OCI-LY7 (cell line): ENCODE measurements at regions not wholly inside any gene's neighbourhood (a gene's known extent, or its start where the extent isn't known, plus 50 kb on each side); places are given as distances from the start of the nearest gene placed in this dataset.
"Not testable (repeated sequence)": the region's sequence is repeated elsewhere in the genome, so short reads cannot be mapped to it uniquely, and the experiment has no call there.

Experiments used
- BruUV-seq: library from RNA; stranded (reverse); fragments of 400-500 nt; replicated peaks from 2 replicates; lab custom pipeline; 2021; lab: Mats Ljungman, UMichigan
- CTCF ChIA-PET: fragments of 300-600 bp; sonication (Branson Sonifier 250); formaldehyde crosslinking; loops from one replicate; lab custom pipeline; 2022; ENCODE audit warnings: antibody characterized with exemption; ENCODE audit not compliant: unreplicated experiment; lab: Charles Lee
- POLR2A ChIA-PET: fragments of 300-600 bp; sonication (Branson Sonifier 250); formaldehyde crosslinking; loops from one replicate; lab custom pipeline; 2022; ENCODE audit warnings: antibody characterized with exemption; lab: Charles Lee
- DNase-seq: peaks from one replicate; pipeline ENCODE4 v3.0.0-alpha.2; 2015; ENCODE audit warnings: low spot score
- H2AFZ ChIP-seq: fragments of 200-600 bp; sonication (generic), shearing (Covaris generic); 2 replicates; pipeline ENCODE4 v1.6.1; 2014; ENCODE audit warnings: mild to moderate bottlenecking, antibody characterized with exemption, low read length, moderate library complexity
- H3K27ac ChIP-seq: fragments of 200-600 bp; sonication (generic); 2 replicates; pipeline ENCODE4 v1.5.1; 2014; ENCODE audit warnings: mixed run types, low read depth, mild to moderate bottlenecking, moderate library complexity, low read length, inconsistent platforms; ENCODE audit not compliant: poor library complexity, severe bottlenecking
- H3K36me3 ChIP-seq: fragments of 200-600 bp; sonication (generic); 2 replicates; pipeline ENCODE4 v1.6.1; 2014; ENCODE audit warnings: mild to moderate bottlenecking, antibody characterized with exemption, low read length, moderate library complexity, mixed read lengths; ENCODE audit not compliant: insufficient read depth
- H3K4me1 ChIP-seq: fragments of 200-600 bp; sonication (generic); 2 replicates; pipeline ENCODE4 v1.5.1; 2014; ENCODE audit warnings: mild to moderate bottlenecking, low read length; ENCODE audit not compliant: insufficient read depth, poor library complexity, severe bottlenecking
- H3K4me2 ChIP-seq: fragments of 200-600 bp; sonication (generic); 2 replicates; pipeline ENCODE4 v1.6.1; 2014; ENCODE audit warnings: mild to moderate bottlenecking, low read length
- H3K4me3 ChIP-seq: fragments of 200-600 bp; sonication (generic); 2 replicates; pipeline ENCODE4 v1.5.1; 2014; ENCODE audit warnings: mild to moderate bottlenecking, low read depth, low read length; ENCODE audit not compliant: poor library complexity, severe bottlenecking
- H3K79me2 ChIP-seq: fragments of 200-600 bp; sonication (generic); 2 replicates; pipeline ENCODE4 v1.6.1; 2016; ENCODE audit warnings: low read depth, mild to moderate bottlenecking, low read length, moderate library complexity, mixed read lengths; ENCODE audit not compliant: insufficient read depth
- H3K9me2 ChIP-seq: fragments of 200-600 bp; sonication (generic); 2 replicates; pipeline ENCODE4 v1.6.1; 2016; ENCODE audit warnings: mild to moderate bottlenecking, low read length, mixed read lengths; ENCODE audit not compliant: insufficient read depth
- H3K9me3 ChIP-seq: fragments of 200-600 bp; sonication (generic); 2 replicates; pipeline ENCODE4 v1.6.1; 2014; ENCODE audit warnings: mild to moderate bottlenecking, mixed run types, low read length, mixed read lengths
- H4K20me1 ChIP-seq: fragments of 200-600 bp; sonication (generic); 2 replicates; pipeline ENCODE4 v1.6.1; 2014; ENCODE audit warnings: mild to moderate bottlenecking, antibody characterized with exemption, low read length, moderate library complexity, mixed read lengths; ENCODE audit not compliant: insufficient read depth
- CTCF ChIP-seq: fragments of 200-600 bp; sonication (generic); conservative IDR thresholded peaks from 2 replicates; pipeline ENCODE4 v1.5.1; 2014; ENCODE audit warnings: mild to moderate bottlenecking, antibody characterized with exemption, low read length, moderate library complexity, mixed read lengths
- EZH2phosphoT487 ChIP-seq: fragments of 200-600 bp; sonication (generic); IDR thresholded peaks from 2 replicates; pipeline ENCODE4 v1.6.1; 2018; ENCODE audit warnings: low read depth, borderline replicate concordance, mild to moderate bottlenecking, mixed run types, antibody characterized with exemption, low read length, moderate library complexity, mixed read lengths
- intact Hi-C: fragments of 100-400 bp; cut with micrococcal nuclease; formaldehyde crosslinking; loops from one replicate; pipeline ENCODE4 v1.10.0; 2022; ENCODE audit not compliant: unreplicated experiment

GRCh38 chr6:139446768-139447655 is 72.6 kb upstream of the CITED2 start:
- Histone ChIP-seq H4K20me1 (no peaks in the 10 kb centered on the region), H3K79me2 (no peaks in the 10 kb centered on the region), H3K27ac (no peak overlapping the region), H3K4me3 (no peak overlapping the region), H2AFZ (no peak overlapping the region), H3K9me2 (no peaks in the 10 kb centered on the region), H3K4me2 (no peak overlapping the region), H3K36me3 (no peaks in the 10 kb centered on the region), H3K9me3 (no peaks in the 10 kb centered on the region), H3K4me1 (no peaks in the 10 kb centered on the region)
- intact Hi-C loops: no loop called here
- ChIA-PET POLR2A (no interaction called here), CTCF (no interaction called here)
- no peak for DNase-seq
- BruUV-seq: no TSS peak
- TF ChIP-seq EZH2phosphoT487 (no peak), CTCF (no peak)

- intact Hi-C loops: no loop called here
- CTCF ChIA-PET: no interaction called here
- no peak for TF ChIP-seq CTCF
Observed at GRCh38 chr6:139446138-139446715, 71.8 kb upstream of the CITED2 start.

GRCh38 chr6:139444273-139444787 is 69.9 kb upstream of the CITED2 start:
- DNase-seq, H3K27ac ChIP-seq, H3K9me2 ChIP-seq, H2AFZ ChIP-seq, H3K79me2 ChIP-seq, POLR2A ChIA-PET, H3K4me2 ChIP-seq, H3K36me3 ChIP-seq, H3K4me3 ChIP-seq, BruUV-seq, intact Hi-C loops, CTCF ChIA-PET, H3K9me3 ChIP-seq, H4K20me1 ChIP-seq, H3K4me1 ChIP-seq: not testable (repeated sequence)

More at GRCh38 chr6:139446138-139446715, 71.8 kb upstream of the CITED2 start:
- BruUV-seq: no TSS peak
- H3K9me3 ChIP-seq: no peaks in the 10 kb centered on the region
- no peaks in the 10 kb centered on the region for H3K4me1 ChIP-seq
- no peak overlapping the region for H2AFZ ChIP-seq
- POLR2A ChIA-PET: interaction anchor here (0.6 kb wide), 1 partner anchor 518 kb away, joined by 3 read pairs; no protein-coding TSS in a partner anchor
- H3K4me3 ChIP-seq: no peak overlapping the region
- no peaks in the 10 kb centered on the region for H3K36me3 ChIP-seq
- H3K27ac ChIP-seq: no peak overlapping the region
- H3K9me2 ChIP-seq: no peaks in the 10 kb centered on the region
- H3K79me2 ChIP-seq: no peaks in the 10 kb centered on the region
- no peaks in the 10 kb centered on the region for H4K20me1 ChIP-seq
- no peak for DNase-seq
- no peak overlapping the region for H3K4me2 ChIP-seq
